B cell (primary cell): ENCODE measurements at regions not wholly inside any gene's neighbourhood (a gene's known extent, or its start where the extent isn't known, plus 50 kb on each side); places are given as distances from the start of the nearest gene placed in this dataset.

Experiments used
- ATAC-seq: fragments of 200-7000 bp; cut with Tn5 transposase; one replicate; pipeline ENCODE4 v1.10.0; 2021; ENCODE audit warnings: low read depth, mild to moderate bottlenecking, moderate number of reproducible peaks, moderate library complexity
- CTCF ChIA-PET: fragments of 350-600 bp; sonication (Branson Sonifier 250); formaldehyde crosslinking; loops from one replicate; lab custom pipeline; 2021; ENCODE audit warnings: antibody characterized with exemption, inconsistent platforms; lab: Charles Lee
- POLR2A ChIA-PET: fragments of 350-600 bp; sonication (Branson Sonifier 250); formaldehyde crosslinking; loops from one replicate; lab custom pipeline; 2021; ENCODE audit warnings: antibody characterized with exemption; lab: Charles Lee
- DNase-seq: peaks from one replicate; pipeline ENCODE4 v3.0.0; 2013
- H2AFZ ChIP-seq: 2 replicates; pipeline ENCODE4 v1.6.1; 2012; ENCODE audit warnings: mild to moderate bottlenecking, low read depth, low read length; ENCODE audit not compliant: insufficient read depth, poor library complexity, severe bottlenecking
- H3K27ac ChIP-seq, 2 donors: 1 replicate in 1 of 2; 2 replicates in 1 of 2; pipeline ENCODE4 v1.5.1; 2012 to 2013; ENCODE audit warnings: low read length in 2 of 2, mild to moderate bottlenecking in 2 of 2, moderate library complexity in 1 of 2
- H3K27me3 ChIP-seq, 4 experiments: fragments of 200-600 bp in 1 of 4; sonication (generic) in 1 of 4; replicated peaks in 1 of 4; 1 replicate in 2 of 4; 2 replicates in 2 of 4; pipeline versions ENCODE4 v1.6.1 to v1.7.0; 2013 to 2016; ENCODE audit warnings: low read length in 3 of 4, mild to moderate bottlenecking in 2 of 4, mixed read lengths in 1 of 4, moderate library complexity in 1 of 4; ENCODE audit not compliant: insufficient read depth in 4 of 4, control insufficient read depth in 3 of 4; ENCODE audit errors: control extremely low read depth in 1 of 4
- H3K36me3 ChIP-seq, 2 experiments: replicated peaks in 1 of 2; 1 replicate in 1 of 2; 2 replicates in 1 of 2; pipeline versions ENCODE4 v1.6.1 to v1.7.1; 2013; ENCODE audit warnings: low read length in 1 of 2; ENCODE audit not compliant: insufficient read depth in 2 of 2, control insufficient read depth in 1 of 2; ENCODE audit errors: control extremely low read depth in 1 of 2, extremely low read depth in 1 of 2
- H3K4me1 ChIP-seq, 2 donors: fragments of 200-600 bp in 1 of 2; sonication (generic) in 1 of 2; 1 replicate in 1 of 2; 2 replicates in 1 of 2; pipeline versions ENCODE4 v1.5.1 to v1.6.1; 2013 to 2017; ENCODE audit warnings: low read length in 2 of 2; ENCODE audit not compliant: control insufficient read depth in 2 of 2, insufficient read depth in 2 of 2
- H3K4me2 ChIP-seq: replicated peaks from 2 replicates; pipeline ENCODE3; 2012; ENCODE audit warnings: mild to moderate bottlenecking, low read depth, low read length; ENCODE audit not compliant: poor library complexity, severe bottlenecking
- H3K4me3 ChIP-seq, 5 experiments: fragments of 200-600 bp in 1 of 5; sonication (generic) in 1 of 5; 1 replicate in 3 of 5; 2 replicates in 2 of 5; pipeline versions ENCODE4 v1.5.1 to v1.7.0; 2011 to 2016; ENCODE audit warnings: low read length in 4 of 5, mild to moderate bottlenecking in 4 of 5, low read depth in 2 of 5, control low read depth in 1 of 5, moderate library complexity in 1 of 5; ENCODE audit not compliant: insufficient read depth in 1 of 5; ENCODE audit errors: control extremely low read depth in 1 of 5, extremely low read depth in 1 of 5
- H3K79me2 ChIP-seq: fragments of 200-600 bp; sonication (generic); one replicate; pipeline ENCODE4 v1.6.0; 2016; ENCODE audit warnings: low read length; ENCODE audit not compliant: control insufficient read depth, insufficient read depth
- H3K9ac ChIP-seq: fragments of 200-600 bp; sonication (generic); 2 replicates; pipeline ENCODE4 v1.6.1; 2017; ENCODE audit warnings: mild to moderate bottlenecking, low read length, moderate library complexity
- H3K9me3 ChIP-seq, 3 donors: one replicate each; pipeline versions ENCODE4 v1.6.1 to v1.7.1; 2013; ENCODE audit warnings: low read length in 2 of 3; ENCODE audit not compliant: control insufficient read depth in 2 of 3, insufficient read depth in 1 of 3; ENCODE audit errors: control extremely low read depth in 1 of 3
- H4K20me1 ChIP-seq: 2 replicates; pipeline ENCODE4 v1.6.0; 2012; ENCODE audit warnings: mild to moderate bottlenecking, low read length; ENCODE audit not compliant: insufficient read depth, control insufficient read depth, poor library complexity, severe bottlenecking
- H3K27ac Mint-ChIP-seq: one replicate; pipeline ENCODE4 v1.8.0; 2021; ENCODE audit warnings: mixed read lengths
- H3K27me3 Mint-ChIP-seq: one replicate; pipeline ENCODE4 v1.8.0; 2021; ENCODE audit warnings: mixed read lengths
- H3K4me1 Mint-ChIP-seq: one replicate; pipeline ENCODE4 v1.8.0; 2021; ENCODE audit warnings: mixed read lengths
- H3K4me3 Mint-ChIP-seq: one replicate; pipeline ENCODE4 v1.8.0; 2021; ENCODE audit warnings: mixed read lengths
- H3K9me3 Mint-ChIP-seq: one replicate; pipeline ENCODE4 v1.8.0; 2022; ENCODE audit warnings: mixed read lengths; ENCODE audit not compliant: insufficient read depth
- CTCF ChIP-seq: fragments of 200-600 bp; IDR thresholded peaks from one replicate; pipeline ENCODE4 v1.8.0; 2022; ENCODE audit warnings: antibody characterized with exemption, mild to moderate bottlenecking
- EZH2 ChIP-seq: IDR thresholded peaks from 2 replicates; pipeline ENCODE4 v1.6.1; 2012; ENCODE audit warnings: borderline replicate concordance, low read depth, mild to moderate bottlenecking, moderate library complexity, low read length; ENCODE audit not compliant: insufficient read depth, poor library complexity, severe bottlenecking
- WGBS: methylation state at CpG from one replicate; pipeline ENCODE4 v1.1.5; 2013; ENCODE audit warnings: missing lambda C conversion rate; ENCODE audit not compliant: insufficient coverage; 5-methylcytosine and 5-hydroxymethylcytosine counted together
- intact Hi-C: fragments of 100-400 bp; cut with micrococcal nuclease; formaldehyde crosslinking; loops from one replicate; pipeline ENCODE4 v1.10.0; 2022

DNA sequence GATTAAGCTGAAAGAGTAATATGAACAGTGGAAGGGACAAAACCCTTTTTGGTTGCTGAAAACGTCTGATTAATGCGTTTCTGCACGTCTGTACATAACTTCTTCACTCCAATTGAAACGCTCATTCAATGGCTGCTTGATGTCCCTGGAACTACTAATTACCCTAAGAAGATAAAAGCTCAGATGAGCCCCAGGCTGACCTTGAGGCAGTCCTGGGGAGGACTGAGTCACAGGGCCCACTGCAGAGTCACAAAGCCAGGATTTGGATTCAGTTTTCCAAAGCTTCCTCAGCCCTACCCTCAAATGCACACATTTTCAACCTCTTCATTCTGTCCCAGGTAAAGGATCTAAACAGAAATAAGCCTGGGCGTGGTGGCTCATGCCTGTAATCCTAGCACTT, 75.0 kb upstream of the FLT1 start:
- no peak overlapping the region for H3K4me2 ChIP-seq

DNA sequence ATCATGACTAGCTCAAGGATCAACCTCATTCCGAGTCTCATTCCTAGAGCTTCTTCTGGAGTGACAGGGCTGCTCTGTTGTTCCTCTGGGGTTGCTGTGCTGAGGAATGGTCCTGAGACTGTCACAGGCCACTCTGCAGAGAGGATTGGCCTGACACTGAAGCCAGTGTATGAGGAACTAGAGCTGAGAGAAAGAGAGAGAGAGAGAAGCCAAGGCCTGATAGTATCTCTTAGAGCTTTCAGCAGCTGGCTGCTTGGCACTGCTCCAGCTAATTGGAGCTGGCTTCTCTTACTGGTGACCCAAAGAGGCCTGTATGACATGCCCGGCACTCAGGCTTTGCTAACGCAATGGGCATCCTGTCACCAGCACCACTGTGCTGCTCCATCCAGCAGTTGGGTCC, 73.4 kb upstream of the FLT1 start:
- Mint-ChIP-seq H3K9me3 (no peaks in the 10 kb centered on the region), H3K27me3 (peaks cover 24% of the 10 kb centered on the region), H3K27ac (no peak overlapping the region), H3K4me3 (no peak overlapping the region), H3K4me1 (no peaks in the 10 kb centered on the region)
- Histone ChIP-seq H4K20me1 (no peaks in the 10 kb centered on the region), H3K9ac (no peak overlapping the region), H2AFZ (no peak overlapping the region), H3K4me2 (no peak overlapping the region), H3K27me3 (peaks cover 0 to 3% (median 1%) of the 10 kb centered on the region in 4 experiments), H3K9me3 (no peaks in the 10 kb centered on the region), H3K79me2 (no peaks in the 10 kb centered on the region), H3K27ac (no peak overlapping the region), H3K4me3 (no peak overlapping the region), H3K36me3 (no peaks in the 10 kb centered on the region), H3K4me1 (no peaks in the 10 kb centered on the region)
- 62% methylated on average over 3 of the region's 3 CpGs for WGBS
- CTCF ChIA-PET, result interaction anchor here (0.9 kb wide), 1 partner anchor 244 kb away, joined by 3 read pairs; no protein-coding TSS in a partner anchor
- DNase-seq (no peak), ATAC-seq (no peak)
- POLR2A ChIA-PET, result no interaction called here
- intact Hi-C loops, result no loop called here
- TF ChIP-seq EZH2, result no peak
- no peak for TF ChIP-seq CTCF

More for the DNA sequence above, 75.0 kb upstream of the FLT1 start:
- H3K27me3 Mint-ChIP-seq, result peaks cover 19% of the 10 kb centered on the region
- H3K9me3 Mint-ChIP-seq, result peaks cover 3% of the 10 kb centered on the region
- no peak overlapping the region for H3K27ac Mint-ChIP-seq
- no peak overlapping the region for H2AFZ ChIP-seq
- DNase-seq (no peak), ATAC-seq (no peak)
- no peaks in the 10 kb centered on the region for H4K20me1 ChIP-seq
- H3K4me3 Mint-ChIP-seq, result no peak overlapping the region
- peaks cover 5% of the 10 kb centered on the region for H3K4me1 Mint-ChIP-seq
- intact Hi-C loops, result no loop called here
- peaks cover 0 to 3% (median 1%) of the 10 kb centered on the region in 4 experiments for H3K27me3 ChIP-seq
- H3K4me1 ChIP-seq, result peaks cover 5 to 8% of the 10 kb centered on the region in 2 donors
- H3K9me3 ChIP-seq, result peaks cover 0 to 2% (median 0%) of the 10 kb centered on the region in 3 donors
- CTCF ChIA-PET, result no interaction called here
- no peaks in the 10 kb centered on the region for H3K79me2 ChIP-seq
- no peak overlapping the region for H3K4me3 ChIP-seq
- no peaks in the 10 kb centered on the region for H3K36me3 ChIP-seq
- H3K27ac ChIP-seq, result no peak overlapping the region
- H3K9ac ChIP-seq, result no peak overlapping the region
- 88% methylated on average over 5 of the region's 5 CpGs for WGBS
- POLR2A ChIA-PET, result no interaction called here
- no peak for TF ChIP-seq EZH2
- TF ChIP-seq CTCF, result no peak
